Activated CD4-positive, alpha-beta T cell treated with anti-CD3 and anti-CD28 coated beads for 36 hours (primary cell): ENCODE measurements at regions not wholly inside any gene's neighbourhood (a gene's known extent, or its start where the extent isn't known, plus 50 kb on each side); places are given as distances from the start of the nearest gene placed in this dataset.

Experiments
- ATAC-seq: fragments of 200-7000 bp; cut with Tn5 transposase; one replicate; pipeline ENCODE4 v1.10.0; 2021; ENCODE audit warnings: mild to moderate bottlenecking, moderate library complexity
- CTCF ChIA-PET: fragments of 350-600 bp; sonication (Branson Sonifier 250); formaldehyde crosslinking; loops from one replicate; lab custom pipeline; 2021; ENCODE audit warnings: antibody characterized with exemption; lab: Charles Lee
- POLR2A ChIA-PET: fragments of 350-600 bp; sonication (Branson Sonifier 250); formaldehyde crosslinking; loops from one replicate; lab custom pipeline; 2021; ENCODE audit warnings: antibody characterized with exemption, inconsistent platforms; lab: Charles Lee
- DNase-seq: peaks from one replicate; pipeline ENCODE4 v3.0.0-alpha.2; 2020
- H3K27ac Mint-ChIP-seq: one replicate; pipeline ENCODE4 v1.8.0; 2021; ENCODE audit warnings: mixed read lengths
- H3K27me3 Mint-ChIP-seq: one replicate; pipeline ENCODE4 v1.8.0; 2021; ENCODE audit warnings: mixed read lengths
- H3K36me3 Mint-ChIP-seq: one replicate; pipeline ENCODE4 v1.8.0; 2021; ENCODE audit warnings: low read depth, mixed read lengths
- H3K4me1 Mint-ChIP-seq: one replicate; pipeline ENCODE4 v1.8.0; 2021; ENCODE audit warnings: mixed read lengths
- H3K4me3 Mint-ChIP-seq: one replicate; pipeline ENCODE4 v1.8.0; 2021; ENCODE audit warnings: mild to moderate bottlenecking, moderate library complexity, mixed read lengths
- H3K9me3 Mint-ChIP-seq: one replicate; pipeline ENCODE4 v1.8.0; 2021; ENCODE audit warnings: low read depth, mixed read lengths
- intact Hi-C, 2 experiments: fragments of 100-400 bp; cut with DNase I in 1 of 2; cut with micrococcal nuclease in 1 of 2; formaldehyde crosslinking; loops; one replicate each; pipeline versions ENCODE4 v1.14.2 to v1.15.1; 2022 to 2024; cut with DNase I, micrococcal nuclease

- intact Hi-C loops, result no loop called here
- peaks cover 13% of the 10 kb centered on the region for H3K4me1 Mint-ChIP-seq
- H3K4me3 Mint-ChIP-seq, result no peak overlapping the region
- H3K27ac Mint-ChIP-seq, result no peak overlapping the region
- ChIA-PET CTCF (interaction anchor here (0.6 to 1.6 kb wide), 2 partner anchors 24 to 1001 kb away, joined by 3 read pairs; no protein-coding TSS in a partner anchor), POLR2A (interaction anchor here (0.6 kb wide), 1 partner anchor 59 kb away, joined by 4 read pairs; no protein-coding TSS in a partner anchor)
- ATAC-seq (no peak), DNase-seq (no peak)
- H3K36me3 Mint-ChIP-seq, result no peaks in the 10 kb centered on the region
- H3K9me3 Mint-ChIP-seq, result no peaks in the 10 kb centered on the region
- no peaks in the 10 kb centered on the region for H3K27me3 Mint-ChIP-seq
Measured at GRCh38 chr4:83664741-83665140, 128.8 kb downstream of the GPAT3 start.

- CTCF ChIA-PET, result interaction anchor here (0.6 to 1.6 kb wide), 2 partner anchors 23 to 1002 kb away, joined by 3 read pairs; no protein-coding TSS in a partner anchor
- H3K9me3 Mint-ChIP-seq, result no peaks in the 10 kb centered on the region
- H3K27ac Mint-ChIP-seq, result no peak overlapping the region
- H3K4me3 Mint-ChIP-seq, result no peak overlapping the region
- POLR2A ChIA-PET, result interaction anchor here (0.6 kb wide), 1 partner anchor 58 kb away, joined by 4 read pairs; no protein-coding TSS in a partner anchor
- H3K4me1 Mint-ChIP-seq, result peaks cover 13% of the 10 kb centered on the region
- intact Hi-C loops, result no loop called here
- ATAC-seq (no peak), DNase-seq (no peak)
- H3K36me3 Mint-ChIP-seq, result no peaks in the 10 kb centered on the region
- H3K27me3 Mint-ChIP-seq, result no peaks in the 10 kb centered on the region
Measured at GRCh38 chr4:83664071-83664470, 128.2 kb downstream of the GPAT3 start.

- H3K27me3 Mint-ChIP-seq, result no peaks in the 10 kb centered on the region
- intact Hi-C loops, result no loop called here
- POLR2A ChIA-PET, result no interaction called here
- H3K4me1 Mint-ChIP-seq, result peaks cover 13% of the 10 kb centered on the region
- CTCF ChIA-PET, result interaction anchor here (0.6 kb wide), 1 partner anchor 32 kb away, joined by 3 read pairs; no protein-coding TSS in a partner anchor
- H3K27ac Mint-ChIP-seq, result no peak overlapping the region
- no peaks in the 10 kb centered on the region for H3K9me3 Mint-ChIP-seq
- DNase-seq (no peak), ATAC-seq (no peak)
- no peaks in the 10 kb centered on the region for H3K36me3 Mint-ChIP-seq
- H3K4me3 Mint-ChIP-seq, result no peak overlapping the region
Measured at GRCh38 chr4:83662204-83662603, 126.3 kb downstream of the GPAT3 start.

GRCh38 chr4:83661359-83661758 lies 125.5 kb downstream of the GPAT3 start:
- peaks cover 13% of the 10 kb centered on the region for H3K4me1 Mint-ChIP-seq
- ATAC-seq (no peak), DNase-seq (no peak)
- no peaks in the 10 kb centered on the region for H3K36me3 Mint-ChIP-seq
- no peaks in the 10 kb centered on the region for H3K9me3 Mint-ChIP-seq
- CTCF ChIA-PET, result interaction anchor here (0.6 kb wide), 1 partner anchor 834 kb away, joined by 3 read pairs; no protein-coding TSS in a partner anchor
- H3K4me3 Mint-ChIP-seq, result no peak overlapping the region
- intact Hi-C loops, result no loop called here
- no peak overlapping the region for H3K27ac Mint-ChIP-seq
- no peaks in the 10 kb centered on the region for H3K27me3 Mint-ChIP-seq
- POLR2A ChIA-PET, result no interaction called here

- ChIA-PET CTCF (no interaction called here), POLR2A (no interaction called here)
- Mint-ChIP-seq H3K4me1 (peaks cover 13% of the 10 kb centered on the region), H3K27me3 (no peaks in the 10 kb centered on the region), H3K4me3 (no peak overlapping the region), H3K36me3 (no peaks in the 10 kb centered on the region), H3K27ac (no peak overlapping the region), H3K9me3 (no peaks in the 10 kb centered on the region)
- no peak for ATAC-seq
- no peak for DNase-seq
- intact Hi-C loops, result no loop called here
Measured at GRCh38 chr4:83660578-83660977, 124.7 kb downstream of the GPAT3 start.

- DNase-seq (no peak), ATAC-seq (no peak)
- intact Hi-C loops, result no loop called here
- Mint-ChIP-seq H3K36me3 (no peaks in the 10 kb centered on the region), H3K27ac (no peak overlapping the region), H3K4me3 (no peak overlapping the region), H3K9me3 (no peaks in the 10 kb centered on the region), H3K27me3 (peaks cover 3% of the 10 kb centered on the region), H3K4me1 (peaks cover 13% of the 10 kb centered on the region)
- ChIA-PET CTCF (interaction anchor here (1.8 kb wide), 1 partner anchor 13 kb away, joined by 5 read pairs; no protein-coding TSS in a partner anchor), POLR2A (no interaction called here)
Measured at GRCh38 chr4:83658806-83659205, 122.9 kb downstream of the GPAT3 start.

- H3K27me3 Mint-ChIP-seq, result peaks cover 3% of the 10 kb centered on the region
- POLR2A ChIA-PET, result no interaction called here
- no peak overlapping the region for H3K4me3 Mint-ChIP-seq
- no peaks in the 10 kb centered on the region for H3K36me3 Mint-ChIP-seq
- intact Hi-C loops, result no loop called here
- no peak for DNase-seq
- CTCF ChIA-PET, result interaction anchor here (1.3 to 1.8 kb wide), 2 partner anchors 12 to 16 kb away, joined by 4 to 5 read pairs; no protein-coding TSS in a partner anchor
- H3K27ac Mint-ChIP-seq, result no peak overlapping the region
- H3K9me3 Mint-ChIP-seq, result no peaks in the 10 kb centered on the region
- peaks cover 13% of the 10 kb centered on the region for H3K4me1 Mint-ChIP-seq
- no peak for ATAC-seq
Measured at GRCh38 chr4:83657336-83657735, 121.4 kb downstream of the GPAT3 start.
